ENCODE measurements at regions not wholly inside any gene's neighbourhood (a gene's known extent, or its start where the extent isn't known, plus 50 kb on each side); places are given as distances from the start of the nearest gene placed in this dataset.

DNA sequence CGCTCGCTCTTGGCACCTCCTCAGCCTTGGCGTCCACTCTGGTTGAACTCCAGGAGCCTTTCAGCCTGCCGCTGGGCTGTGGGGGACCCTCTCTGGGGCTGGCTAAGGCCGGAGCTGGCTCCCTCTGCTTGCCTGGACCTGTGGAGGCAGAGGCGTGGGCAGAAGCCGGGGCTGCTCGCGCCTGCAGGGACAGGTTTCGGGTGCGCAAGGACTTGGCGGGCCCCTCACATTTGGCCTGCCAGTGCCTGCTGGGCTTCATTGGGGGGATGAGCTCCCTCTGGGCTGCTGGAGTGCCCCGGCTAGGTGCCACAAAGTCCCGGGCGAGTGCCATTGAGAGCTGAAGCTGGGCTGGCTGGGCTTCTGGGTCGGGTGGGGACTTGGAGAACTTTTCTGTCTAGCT, 371.7 kb downstream of the FAM133A start:
- Histone ChIP-seq H3K27me3 (ENCODE audit: control insufficient read depth in 4 of 4, insufficient read depth in 4 of 4, low read length in 3 of 4) (no peaks in the 10 kb centered on the region), H3K36me3 (ENCODE audit: control insufficient read depth in 4 of 4, insufficient read depth in 3 of 4, low read depth in 1 of 4, low read length in 3 of 4) (no peaks in the 10 kb centered on the region), H3K4me1 (ENCODE audit: control insufficient read depth in 4 of 4, insufficient read depth in 4 of 4, low read length in 3 of 4) (no peaks in the 10 kb centered on the region), H3K27ac (ENCODE audit: low read depth in 1 of 2, low read length in 2 of 2) (no peak overlapping the region), H3K4me3 (ENCODE audit: low read depth in 1 of 3, low read length in 3 of 3) (no peak overlapping the region), H3K9ac (ENCODE audit: low read depth in 1 of 2, low read length in 2 of 2) (no peak overlapping the region), H3K9me3 (ENCODE audit: control insufficient read depth in 4 of 4, low read length in 3 of 4) (no peaks in the 10 kb centered on the region)
- no peak for DNase-seq (ENCODE audit: low spot score)
- WGBS, result 83% methylated on average over 16 of the region's 16 CpGs
- TF ChIP-seq NR2F2 (IDR thresholded peaks at IDR 0.05), result no peak

DNA sequence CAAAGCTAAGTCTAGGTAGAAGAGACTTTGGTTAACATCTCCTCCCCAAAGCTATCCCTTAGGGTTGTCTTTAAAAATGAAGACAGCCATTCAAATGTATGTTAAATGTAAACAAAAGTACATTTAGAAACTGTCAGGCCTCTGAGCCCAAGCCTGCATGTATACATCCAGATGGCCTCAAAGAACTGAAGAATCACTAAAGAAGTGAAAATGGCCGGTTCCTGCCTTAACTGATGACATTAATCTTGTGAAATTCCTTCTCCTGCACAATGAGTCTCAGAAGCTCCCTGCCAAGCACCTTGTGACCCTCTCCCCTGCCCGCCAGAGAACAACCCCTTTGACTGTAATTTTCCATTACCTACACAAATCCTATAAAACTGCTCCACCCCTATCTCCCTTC, 377.9 kb downstream of the FAM133A start:
- H3K4me1 ChIP-seq (ENCODE audit: control insufficient read depth in 4 of 4, insufficient read depth in 4 of 4, low read length in 3 of 4), result no peaks in the 10 kb centered on the region
- H3K27ac ChIP-seq (ENCODE audit: low read depth in 1 of 2, low read length in 2 of 2), result no peak overlapping the region
- H3K36me3 ChIP-seq (ENCODE audit: control insufficient read depth in 4 of 4, insufficient read depth in 3 of 4, low read depth in 1 of 4, low read length in 3 of 4), result no peaks in the 10 kb centered on the region
- DNase-seq (ENCODE audit: low spot score), result no peak
- no peak overlapping the region for H3K4me3 ChIP-seq (ENCODE audit: low read depth in 1 of 3, low read length in 3 of 3)
- H3K9me3 ChIP-seq (ENCODE audit: control insufficient read depth in 4 of 4, low read length in 3 of 4), result no peaks in the 10 kb centered on the region
- 47% methylated on average over 2 of the region's 2 CpGs for WGBS
- TF ChIP-seq HNF4G (IDR thresholded peaks at IDR 0.05), result no peak
- no peak for TF ChIP-seq YY1 (IDR thresholded peaks at IDR 0.05)
- no peak for TF ChIP-seq EGR1 (IDR thresholded peaks at IDR 0.05; ENCODE audit: low read depth in 2 of 2)
- TF ChIP-seq, protein P1, sequence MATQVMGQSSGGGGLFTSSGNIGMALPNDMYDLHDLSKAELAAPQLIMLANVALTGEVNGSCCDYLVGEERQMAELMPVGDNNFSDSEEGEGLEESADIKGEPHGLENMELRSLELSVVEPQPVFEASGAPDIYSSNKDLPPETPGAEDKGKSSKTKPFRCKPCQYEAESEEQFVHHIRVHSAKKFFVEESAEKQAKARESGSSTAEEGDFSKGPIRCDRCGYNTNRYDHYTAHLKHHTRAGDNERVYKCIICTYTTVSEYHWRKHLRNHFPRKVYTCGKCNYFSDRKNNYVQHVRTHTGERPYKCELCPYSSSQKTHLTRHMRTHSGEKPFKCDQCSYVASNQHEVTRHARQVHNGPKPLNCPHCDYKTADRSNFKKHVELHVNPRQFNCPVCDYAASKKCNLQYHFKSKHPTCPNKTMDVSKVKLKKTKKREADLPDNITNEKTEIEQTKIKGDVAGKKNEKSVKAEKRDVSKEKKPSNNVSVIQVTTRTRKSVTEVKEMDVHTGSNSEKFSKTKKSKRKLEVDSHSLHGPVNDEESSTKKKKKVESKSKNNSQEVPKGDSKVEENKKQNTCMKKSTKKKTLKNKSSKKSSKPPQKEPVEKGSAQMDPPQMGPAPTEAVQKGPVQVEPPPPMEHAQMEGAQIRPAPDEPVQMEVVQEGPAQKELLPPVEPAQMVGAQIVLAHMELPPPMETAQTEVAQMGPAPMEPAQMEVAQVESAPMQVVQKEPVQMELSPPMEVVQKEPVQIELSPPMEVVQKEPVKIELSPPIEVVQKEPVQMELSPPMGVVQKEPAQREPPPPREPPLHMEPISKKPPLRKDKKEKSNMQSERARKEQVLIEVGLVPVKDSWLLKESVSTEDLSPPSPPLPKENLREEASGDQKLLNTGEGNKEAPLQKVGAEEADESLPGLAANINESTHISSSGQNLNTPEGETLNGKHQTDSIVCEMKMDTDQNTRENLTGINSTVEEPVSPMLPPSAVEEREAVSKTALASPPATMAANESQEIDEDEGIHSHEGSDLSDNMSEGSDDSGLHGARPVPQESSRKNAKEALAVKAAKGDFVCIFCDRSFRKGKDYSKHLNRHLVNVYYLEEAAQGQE (IDR thresholded peaks at IDR 0.05), result no peak
- TF ChIP-seq, protein P2, sequence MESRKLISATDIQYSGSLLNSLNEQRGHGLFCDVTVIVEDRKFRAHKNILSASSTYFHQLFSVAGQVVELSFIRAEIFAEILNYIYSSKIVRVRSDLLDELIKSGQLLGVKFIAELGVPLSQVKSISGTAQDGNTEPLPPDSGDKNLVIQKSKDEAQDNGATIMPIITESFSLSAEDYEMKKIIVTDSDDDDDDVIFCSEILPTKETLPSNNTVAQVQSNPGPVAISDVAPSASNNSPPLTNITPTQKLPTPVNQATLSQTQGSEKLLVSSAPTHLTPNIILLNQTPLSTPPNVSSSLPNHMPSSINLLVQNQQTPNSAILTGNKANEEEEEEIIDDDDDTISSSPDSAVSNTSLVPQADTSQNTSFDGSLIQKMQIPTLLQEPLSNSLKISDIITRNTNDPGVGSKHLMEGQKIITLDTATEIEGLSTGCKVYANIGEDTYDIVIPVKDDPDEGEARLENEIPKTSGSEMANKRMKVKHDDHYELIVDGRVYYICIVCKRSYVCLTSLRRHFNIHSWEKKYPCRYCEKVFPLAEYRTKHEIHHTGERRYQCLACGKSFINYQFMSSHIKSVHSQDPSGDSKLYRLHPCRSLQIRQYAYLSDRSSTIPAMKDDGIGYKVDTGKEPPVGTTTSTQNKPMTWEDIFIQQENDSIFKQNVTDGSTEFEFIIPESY (IDR thresholded peaks at IDR 0.05), result no peak
- TF ChIP-seq NR2F2 (IDR thresholded peaks at IDR 0.05), result no peak
- TF ChIP-seq RXRA (IDR thresholded peaks at IDR 0.05), result no peak
- no peak for TF ChIP-seq TAF1 (conservative IDR thresholded peaks at IDR 0.05)
- no peak for TF ChIP-seq JUND (IDR thresholded peaks at IDR 0.05)
- TF ChIP-seq, protein P3, sequence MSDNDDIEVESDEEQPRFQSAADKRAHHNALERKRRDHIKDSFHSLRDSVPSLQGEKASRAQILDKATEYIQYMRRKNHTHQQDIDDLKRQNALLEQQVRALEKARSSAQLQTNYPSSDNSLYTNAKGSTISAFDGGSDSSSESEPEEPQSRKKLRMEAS (IDR thresholded peaks at IDR 0.05), result no peak
- TF ChIP-seq, protein P4, sequence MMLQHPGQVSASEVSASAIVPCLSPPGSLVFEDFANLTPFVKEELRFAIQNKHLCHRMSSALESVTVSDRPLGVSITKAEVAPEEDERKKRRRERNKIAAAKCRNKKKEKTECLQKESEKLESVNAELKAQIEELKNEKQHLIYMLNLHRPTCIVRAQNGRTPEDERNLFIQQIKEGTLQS (IDR thresholded peaks at IDR 0.05), result no peak
- no peak for TF ChIP-seq FOXA2 (IDR thresholded peaks at IDR 0.05)
- no peak for TF ChIP-seq GABPA (IDR thresholded peaks at IDR 0.05 in 1 of 2, conservative IDR thresholded peaks at IDR 0.05 in 1 of 2)
- no peak for TF ChIP-seq RAD21 (IDR thresholded peaks at IDR 0.05)
- no peak for TF ChIP-seq FOXA1 (IDR thresholded peaks at IDR 0.05)
- no peak for TF ChIP-seq HNF4A (conservative IDR thresholded peaks at IDR 0.05)
- no peak overlapping the region for H3K9ac ChIP-seq (ENCODE audit: low read depth in 1 of 2, low read length in 2 of 2)
- H3K27me3 ChIP-seq (ENCODE audit: control insufficient read depth in 4 of 4, insufficient read depth in 4 of 4, low read length in 3 of 4), result no peaks in the 10 kb centered on the region
